HG02763 (cell line): ENCODE measurements at regions not wholly inside any gene's neighbourhood (a gene's known extent, or its start where the extent isn't known, plus 50 kb on each side); places are given as distances from the start of the nearest gene placed in this dataset.
"Not testable (repeated sequence)": the region's sequence is repeated elsewhere in the genome, so short reads cannot be mapped to it uniquely, and the experiment has no call there.

Experiments used
- ATAC-seq: cut with Tn5 transposase; IDR thresholded peaks from one replicate; pipeline ENCODE4 v1.9.1; 2021; ENCODE audit warnings: mild to moderate bottlenecking, moderate library complexity; ENCODE audit not compliant: unreplicated experiment

DNA sequence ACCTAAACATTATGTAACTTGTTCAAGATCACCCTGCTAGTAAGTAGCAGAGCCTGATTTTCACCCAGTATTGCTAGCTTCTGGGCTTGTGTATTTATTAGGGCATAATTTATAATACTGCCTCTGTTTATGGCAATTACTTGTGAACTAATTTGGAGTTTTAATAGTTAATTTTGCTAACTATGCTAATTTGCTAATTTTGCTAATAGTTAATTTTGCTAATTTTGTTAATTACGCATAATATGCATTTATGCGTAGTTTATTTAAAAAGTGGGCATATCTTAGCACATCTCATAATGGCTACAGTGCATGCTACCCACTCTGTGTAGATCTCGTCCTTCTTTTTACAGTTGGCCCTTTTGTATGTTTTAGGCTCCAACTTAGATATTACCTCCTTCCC, 898.1 kb upstream of the EPHA5 start:
- no peak for ATAC-seq

DNA sequence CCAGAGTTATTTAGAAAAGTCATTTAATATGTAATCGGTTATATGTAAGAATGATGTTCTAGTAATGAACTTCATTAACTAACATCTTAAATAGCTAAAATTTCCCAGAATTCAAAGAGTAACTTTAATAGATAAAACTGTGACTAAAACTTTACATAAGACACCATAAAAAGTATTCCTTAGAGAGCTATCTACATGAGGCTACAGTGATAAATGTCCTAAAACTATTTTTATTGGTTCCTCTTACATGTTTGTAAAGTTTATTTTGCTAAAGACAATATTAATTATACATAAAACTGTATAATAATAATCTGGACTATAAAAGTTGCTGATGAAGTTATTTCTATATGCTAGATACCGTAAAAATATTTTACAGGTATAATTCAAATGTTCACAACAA, 897.7 kb upstream of the EPHA5 start:
- ATAC-seq = no peak

DNA sequence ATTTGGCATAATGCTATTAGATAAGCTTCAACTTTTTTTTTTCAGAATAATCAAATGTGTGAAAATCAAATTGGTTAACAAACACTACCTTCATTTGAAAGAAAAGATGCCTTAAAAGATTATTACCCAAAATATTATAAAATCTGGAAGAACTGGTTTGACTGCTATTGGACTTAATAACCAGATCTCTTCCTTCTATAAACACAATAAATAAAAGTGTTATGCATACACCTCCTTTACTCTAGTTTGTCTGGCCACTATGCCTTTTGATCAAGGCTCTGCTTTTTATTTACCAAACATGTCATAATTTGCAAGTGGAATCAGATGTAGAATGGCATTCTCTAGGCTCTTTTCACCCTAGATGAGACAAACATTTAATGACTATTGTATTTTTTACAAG, 897.3 kb upstream of the EPHA5 start:
- no peak for ATAC-seq

DNA sequence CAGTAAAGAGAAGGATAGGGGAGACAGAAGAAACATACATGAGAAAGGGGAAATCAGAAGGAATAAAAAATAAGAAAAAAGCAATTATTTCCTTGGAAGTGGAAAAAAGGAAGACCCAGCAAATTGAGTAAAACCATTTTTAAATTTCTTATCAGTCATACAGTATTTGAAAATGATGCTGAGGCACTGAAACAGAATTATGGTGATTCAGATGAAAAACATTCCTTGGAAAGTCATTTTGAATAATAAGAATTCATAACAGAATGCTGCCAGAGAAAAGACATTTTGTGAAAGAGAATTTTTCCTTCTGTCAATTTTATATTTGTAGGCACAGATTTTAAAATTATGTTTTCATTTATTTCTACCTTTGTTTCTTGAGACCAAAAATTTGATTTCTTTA, 895.5 kb upstream of the EPHA5 start:
- no peak for ATAC-seq

DNA sequence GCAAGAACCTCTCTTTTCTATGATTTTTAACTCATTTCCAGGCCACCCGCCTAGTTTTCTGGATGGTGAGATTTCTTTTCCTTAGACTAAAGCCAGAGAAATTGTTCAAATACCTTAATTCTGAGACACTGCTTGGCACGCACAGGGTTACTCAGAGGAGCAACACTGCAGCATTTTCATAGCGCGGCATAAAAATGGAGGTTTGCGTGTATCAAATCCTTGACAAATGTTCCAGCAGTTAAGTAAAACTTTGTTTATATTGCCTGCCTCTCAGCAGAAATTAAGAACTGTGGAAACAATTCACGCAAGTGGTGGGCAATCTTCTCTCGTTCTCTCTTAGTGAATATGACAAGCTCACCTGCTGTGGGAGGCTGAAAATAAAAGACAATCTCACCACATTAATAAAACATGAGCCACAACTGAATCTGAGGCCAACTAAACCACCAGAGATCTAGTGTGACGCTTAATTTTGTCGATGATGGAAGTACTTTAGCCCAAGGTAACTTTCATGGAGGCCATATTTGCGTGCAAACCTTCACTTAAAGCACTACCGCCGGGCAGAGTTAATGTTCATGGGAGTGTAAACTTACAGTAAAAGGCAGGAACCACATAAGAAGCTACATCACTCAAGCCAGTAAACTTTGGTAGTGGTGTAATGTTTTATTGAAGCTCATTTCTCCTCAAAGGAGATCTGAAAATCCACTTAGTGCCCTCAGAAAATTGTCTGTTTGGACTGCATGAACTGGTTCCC, 894.8 kb upstream of the EPHA5 start:
- no peak for ATAC-seq

DNA sequence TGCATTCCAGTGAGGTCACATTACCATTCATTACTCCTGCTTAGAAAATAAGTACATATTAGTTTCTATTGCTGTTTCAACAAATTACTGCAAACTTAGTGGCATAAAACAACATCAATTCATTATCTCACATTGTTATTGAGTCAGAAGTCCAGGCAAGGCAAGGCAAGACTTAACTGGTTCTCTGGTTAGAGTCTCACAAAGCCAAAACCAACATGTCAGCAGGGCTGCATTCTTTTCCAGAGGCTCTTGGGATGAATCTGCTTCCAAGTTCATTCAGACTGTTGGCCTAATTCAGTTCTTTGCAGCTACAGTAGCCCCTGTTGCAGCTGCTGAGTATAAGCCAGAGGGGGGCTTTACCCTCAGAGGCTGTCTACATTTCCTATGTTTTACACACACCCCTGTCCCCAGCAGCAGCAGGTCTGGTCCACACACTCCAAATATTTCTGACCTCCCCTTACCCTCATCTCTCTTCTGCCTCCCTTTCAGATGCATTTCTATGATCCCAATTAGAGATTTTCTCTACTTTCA, 892.1 kb upstream of the EPHA5 start:
- ATAC-seq = no peak

DNA sequence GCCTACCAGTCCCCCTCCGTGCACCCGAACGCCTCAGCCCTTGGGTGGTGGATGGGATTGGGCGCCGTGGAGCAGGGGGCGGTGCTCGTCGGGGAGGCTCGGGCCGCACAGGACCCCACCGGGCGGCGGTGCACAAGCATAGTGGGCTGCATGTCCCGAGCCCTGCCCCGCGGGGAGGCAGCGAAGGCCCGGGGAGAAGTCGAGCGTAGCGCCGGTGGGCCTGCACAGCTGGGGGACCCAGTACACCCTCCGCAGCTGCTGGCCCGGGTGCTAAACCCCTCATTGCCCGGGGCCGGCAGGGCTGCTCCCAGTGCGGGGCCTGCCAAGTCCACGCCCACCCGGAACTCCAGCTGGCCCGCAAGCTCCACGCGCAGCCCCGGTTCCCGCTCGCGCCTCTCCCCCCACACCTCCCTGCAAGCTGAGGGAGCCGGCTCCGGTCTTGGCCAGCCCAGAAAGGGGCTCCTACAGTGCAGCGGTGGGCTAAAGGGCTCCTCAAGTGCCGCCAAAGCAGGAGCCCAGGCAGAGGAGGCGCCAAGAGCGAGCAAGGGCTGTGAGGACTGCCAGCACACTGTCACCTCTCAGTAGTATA, 891.3 kb upstream of the EPHA5 start:
- ATAC-seq = not testable (repeated sequence)

DNA sequence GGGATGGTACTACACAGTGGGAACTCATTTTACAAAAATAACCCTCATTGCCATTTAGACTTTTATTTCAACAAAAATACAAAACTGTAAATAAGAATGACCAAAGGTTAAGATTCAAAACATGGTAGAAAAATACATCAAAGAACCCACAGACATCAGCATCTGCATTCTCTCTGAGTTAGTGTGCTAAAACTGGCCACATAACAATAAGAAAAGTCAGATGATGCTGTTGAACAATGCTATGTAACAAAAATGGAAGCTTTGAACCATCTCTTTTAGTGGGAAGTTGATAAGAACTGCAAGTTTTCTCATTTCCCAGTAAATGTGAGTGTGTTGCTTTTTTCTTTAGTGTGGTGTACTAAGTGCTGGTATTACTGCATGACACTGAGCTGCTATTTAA, 888.4 kb upstream of the EPHA5 start:
- ATAC-seq = no peak

DNA sequence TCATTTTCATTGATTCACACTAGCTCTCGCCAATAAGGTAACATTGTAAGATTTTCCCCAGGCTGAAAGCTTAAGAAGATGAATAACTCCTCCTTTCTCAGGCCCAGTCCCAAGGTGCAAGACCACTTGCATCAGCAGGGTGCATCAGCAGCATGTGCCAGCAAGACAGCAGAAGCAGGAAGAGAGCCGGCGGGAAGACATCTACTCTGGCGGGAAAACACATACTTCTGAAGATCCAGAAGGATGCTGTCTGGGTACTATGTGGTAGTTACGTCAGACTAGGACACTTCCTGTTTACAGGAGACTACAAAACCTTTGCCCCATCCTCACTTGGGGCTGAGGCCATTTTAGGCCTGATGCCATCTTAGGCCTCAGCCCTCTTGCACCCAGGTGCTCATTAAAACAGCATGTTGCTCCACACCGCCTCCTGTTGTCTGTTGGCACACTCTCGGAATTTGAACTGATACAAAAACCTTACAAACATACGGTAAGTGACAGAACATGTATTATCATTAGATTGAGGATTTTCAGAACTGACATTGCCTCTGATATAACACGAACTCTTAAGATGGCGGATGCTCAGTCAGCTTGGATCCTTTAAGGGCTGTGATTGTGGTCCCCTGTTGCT, 886.5 kb upstream of the EPHA5 start:
- ATAC-seq = no peak

DNA sequence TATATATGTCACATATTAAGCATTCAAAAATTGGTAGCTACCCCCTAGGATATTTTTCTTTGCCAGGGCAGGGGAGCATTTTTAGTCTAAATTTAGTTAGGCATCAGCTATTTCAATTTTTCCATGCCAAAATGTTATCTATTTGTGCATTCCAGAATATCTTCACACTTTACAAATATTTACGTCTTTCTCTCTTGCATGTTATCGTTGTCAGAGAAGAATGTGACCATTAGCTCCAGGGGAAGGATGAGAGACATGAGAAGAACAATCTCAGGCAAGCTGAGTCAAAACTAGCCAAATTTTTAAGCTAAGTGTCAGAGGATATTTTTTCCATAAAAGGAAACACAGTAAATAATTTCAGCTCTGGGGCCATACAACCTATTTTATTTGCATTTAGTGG, 885.0 kb upstream of the EPHA5 start:
- no peak for ATAC-seq

DNA sequence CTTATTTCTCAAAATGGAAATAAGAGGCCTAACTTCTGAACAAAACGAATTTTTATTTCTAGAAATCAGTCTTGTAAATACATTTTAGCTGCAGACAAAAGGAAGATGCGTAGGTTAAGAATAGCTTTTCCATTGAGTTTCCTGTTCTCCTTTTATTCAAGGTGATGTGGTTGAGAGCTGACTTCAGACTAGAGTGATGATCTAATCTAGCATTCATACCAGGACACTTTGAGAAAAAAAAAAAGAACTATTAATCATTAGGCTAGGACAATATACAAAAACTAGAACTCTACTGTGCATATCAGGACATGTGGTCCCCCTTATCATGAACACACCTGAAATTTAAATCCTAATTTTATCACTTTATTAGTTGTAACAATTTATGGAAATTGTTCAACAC, 884.5 kb upstream of the EPHA5 start:
- ATAC-seq = no peak

DNA sequence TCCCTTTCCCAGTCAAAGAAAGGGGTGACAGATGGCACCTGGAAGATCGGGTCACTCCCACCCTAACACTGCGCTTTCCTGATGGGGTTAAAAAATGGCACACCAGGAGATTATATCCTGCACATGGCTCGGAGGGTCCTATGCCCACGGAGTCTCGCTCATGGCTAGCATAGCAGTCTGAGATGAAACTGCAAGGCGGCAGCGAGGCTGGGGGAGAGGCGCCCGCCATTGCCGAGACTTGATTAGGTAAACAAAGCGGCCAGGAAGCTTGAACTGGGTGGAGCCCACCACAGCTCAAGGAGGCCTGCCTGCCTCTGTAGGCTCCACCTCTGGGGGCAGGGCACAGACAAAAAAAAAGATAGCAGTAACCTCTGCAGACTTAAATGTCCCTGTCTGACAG, 875.0 kb upstream of the EPHA5 start:
- not testable (repeated sequence) for ATAC-seq

DNA sequence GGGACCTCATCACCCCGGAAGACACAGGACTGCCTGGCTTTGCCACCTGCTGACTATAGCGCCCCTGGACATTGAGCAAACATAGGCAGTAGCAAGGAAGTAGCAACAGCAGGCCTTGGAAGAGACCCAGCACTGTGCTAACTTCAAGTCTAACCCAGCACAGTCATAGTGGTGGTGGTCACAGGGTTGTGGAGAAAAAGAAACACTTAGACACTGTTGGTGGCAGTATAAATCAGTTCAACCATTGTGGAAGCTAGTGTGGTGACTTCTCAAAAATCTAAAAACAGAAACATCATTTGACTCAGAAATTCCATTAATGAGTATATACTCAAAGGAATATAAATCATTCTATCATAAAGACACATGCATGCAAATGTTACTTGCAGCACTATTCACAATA, 874.0 kb upstream of the EPHA5 start:
- ATAC-seq = no peak

DNA sequence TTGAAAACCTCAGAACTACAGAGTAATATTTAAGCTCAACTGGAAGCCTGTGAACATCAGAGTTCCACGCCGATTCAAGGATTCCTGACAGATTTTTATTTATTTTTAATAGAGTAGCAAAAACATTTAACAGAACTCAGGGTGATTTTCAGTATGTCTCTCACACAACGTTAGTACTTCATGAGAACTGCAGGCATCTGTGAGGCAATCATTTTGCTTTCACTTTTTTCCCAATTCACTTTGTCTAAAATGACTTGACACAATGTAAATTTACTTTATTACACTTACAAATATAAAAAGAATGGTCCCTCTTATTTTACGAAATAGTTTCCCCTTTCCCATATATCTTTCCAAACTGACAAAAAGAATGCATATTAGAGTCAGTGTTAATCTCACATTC, 869.5 kb upstream of the EPHA5 start:
- no peak for ATAC-seq

DNA sequence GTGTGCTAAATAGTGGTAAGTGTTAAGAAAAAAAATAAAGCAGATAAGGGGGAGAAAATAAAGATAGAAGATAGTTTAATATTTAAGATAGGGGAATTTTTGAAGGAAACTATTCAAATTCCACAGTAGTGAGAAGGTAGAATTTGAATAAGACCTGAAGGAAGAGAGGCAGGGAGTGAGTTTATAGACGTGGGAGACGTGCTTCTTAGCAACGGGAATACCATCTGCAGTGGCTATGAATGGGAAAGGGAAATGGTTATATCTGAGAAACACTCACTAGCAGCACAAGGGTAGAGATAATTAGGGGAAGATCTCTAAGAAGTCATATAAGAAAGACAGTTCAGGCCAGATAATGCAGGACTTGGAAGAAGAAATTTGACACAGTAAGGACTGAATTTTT, 854.5 kb upstream of the EPHA5 start:
- no peak for ATAC-seq

DNA sequence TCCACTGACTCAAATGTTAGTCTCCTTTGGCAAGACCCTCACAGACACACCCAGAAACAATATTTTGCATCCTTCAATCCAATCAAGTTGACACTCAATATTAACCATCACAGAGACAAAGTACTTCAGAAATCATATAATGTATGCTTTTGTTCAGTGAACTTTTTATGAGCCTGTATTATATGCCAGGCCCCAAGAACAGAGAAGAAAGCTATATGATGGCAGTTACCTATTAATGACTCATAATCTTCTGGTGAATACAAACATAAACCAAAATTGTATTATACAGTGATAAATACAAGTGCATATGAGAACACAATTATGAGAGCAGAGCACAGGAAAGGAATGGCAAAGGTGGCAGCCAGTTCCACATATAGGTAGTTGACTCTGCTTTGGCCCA, 852.0 kb upstream of the EPHA5 start:
- no peak for ATAC-seq

DNA sequence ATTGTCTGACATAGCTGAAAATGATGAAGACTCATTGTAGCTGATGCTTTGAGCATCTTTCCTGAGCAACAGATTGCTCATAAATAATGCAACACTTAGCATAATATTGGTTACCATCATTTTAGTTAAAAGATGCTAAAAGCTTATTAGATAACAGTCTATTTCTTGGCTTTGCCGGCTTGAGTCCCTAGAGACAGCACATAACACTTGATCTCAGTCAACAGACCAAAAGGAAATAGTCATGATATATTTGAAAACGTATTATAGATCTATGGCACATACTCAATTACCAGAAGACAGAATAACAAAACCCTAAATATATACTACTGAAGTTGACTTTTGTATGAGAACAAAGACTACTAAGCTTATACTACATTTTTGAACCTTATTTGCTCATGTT, 846.7 kb upstream of the EPHA5 start:
- no peak for ATAC-seq

DNA sequence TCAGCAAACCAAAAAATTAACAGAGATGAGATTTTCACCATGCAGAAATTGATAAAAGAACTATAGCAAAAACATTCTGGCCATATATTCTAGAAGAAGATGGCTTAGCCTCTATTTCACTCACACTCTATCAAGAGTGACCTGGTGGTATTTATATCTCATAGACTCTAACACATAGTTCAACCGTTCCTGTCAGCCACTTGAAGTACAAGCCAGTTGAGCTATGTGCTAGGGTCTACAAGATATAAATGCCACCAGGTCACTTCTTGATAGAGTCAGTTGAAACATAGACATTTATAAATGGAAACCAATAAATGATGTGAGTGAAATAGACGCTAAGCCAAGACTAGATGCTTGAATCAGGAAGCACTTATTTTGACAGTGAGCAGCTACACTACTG, 836.7 kb upstream of the EPHA5 start:
- no peak for ATAC-seq

DNA sequence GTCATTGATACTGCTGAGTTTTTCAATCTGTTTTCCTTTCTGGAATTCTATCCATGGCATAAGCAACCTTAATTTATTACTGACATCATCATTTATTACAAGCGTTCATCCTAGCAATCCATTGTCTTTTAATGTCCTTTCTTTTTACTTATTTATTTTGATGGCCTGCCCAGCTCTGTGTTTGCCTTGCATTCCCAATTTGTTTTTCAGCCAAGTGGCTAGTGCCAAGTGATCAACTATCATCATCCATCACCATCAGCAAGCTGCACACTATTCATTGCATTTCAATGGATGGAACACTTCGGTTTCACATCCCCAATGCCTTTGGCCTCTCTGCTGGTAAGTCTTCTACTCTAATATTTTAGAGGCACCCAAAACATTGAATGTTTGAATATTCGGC, 831.7 kb upstream of the EPHA5 start:
- ATAC-seq = no peak

DNA sequence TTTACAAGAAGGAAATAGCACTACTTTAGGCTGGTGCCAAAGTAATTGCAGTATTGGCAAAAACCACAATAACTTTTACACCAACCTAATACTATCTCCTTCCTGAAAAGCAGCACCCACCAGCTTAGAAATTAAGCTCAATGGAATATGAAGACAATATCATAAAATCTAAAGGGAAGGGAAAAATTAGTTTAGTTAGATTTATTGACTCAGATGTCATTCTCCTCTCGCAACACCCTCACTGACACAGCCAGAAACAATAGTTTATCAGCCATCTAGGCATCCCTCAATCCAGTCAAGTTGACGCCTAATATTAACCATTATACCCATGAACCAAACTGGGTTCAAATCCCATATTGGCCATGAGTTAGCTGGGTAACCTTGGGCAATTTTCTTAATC, 820.4 kb upstream of the EPHA5 start:
- ATAC-seq = no peak

DNA sequence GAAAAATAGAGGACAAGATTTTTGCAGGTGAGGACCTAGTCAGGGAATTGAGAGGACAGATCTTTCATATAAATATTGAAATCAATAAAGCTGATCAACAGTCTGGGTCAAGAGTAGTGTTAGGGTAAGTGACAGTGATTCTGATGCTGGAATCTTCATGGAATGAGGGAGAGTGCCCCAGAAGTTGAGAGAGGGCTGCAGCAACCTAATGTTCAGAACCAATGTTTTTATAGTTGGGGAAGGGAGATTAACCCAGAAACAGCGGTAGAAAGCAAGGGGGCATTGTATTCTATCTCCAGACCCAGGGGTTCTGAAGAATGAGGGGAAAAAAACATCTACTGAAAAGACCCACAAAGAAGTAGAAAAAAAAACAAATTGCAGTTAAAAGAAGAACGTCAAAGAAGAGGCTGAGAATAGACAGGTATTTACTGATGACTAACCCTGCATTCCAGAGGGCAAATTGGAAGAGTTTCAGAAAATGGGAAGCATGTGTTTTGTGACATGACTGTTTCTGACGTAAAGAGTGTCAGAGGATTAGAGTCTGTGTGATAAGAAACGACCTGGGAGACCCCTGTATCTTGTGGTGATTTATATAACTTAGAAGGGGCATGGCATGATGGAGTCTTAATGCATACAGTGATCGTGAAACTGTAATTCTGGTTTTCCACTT, 819.6 kb upstream of the EPHA5 start:
- ATAC-seq = no peak

DNA sequence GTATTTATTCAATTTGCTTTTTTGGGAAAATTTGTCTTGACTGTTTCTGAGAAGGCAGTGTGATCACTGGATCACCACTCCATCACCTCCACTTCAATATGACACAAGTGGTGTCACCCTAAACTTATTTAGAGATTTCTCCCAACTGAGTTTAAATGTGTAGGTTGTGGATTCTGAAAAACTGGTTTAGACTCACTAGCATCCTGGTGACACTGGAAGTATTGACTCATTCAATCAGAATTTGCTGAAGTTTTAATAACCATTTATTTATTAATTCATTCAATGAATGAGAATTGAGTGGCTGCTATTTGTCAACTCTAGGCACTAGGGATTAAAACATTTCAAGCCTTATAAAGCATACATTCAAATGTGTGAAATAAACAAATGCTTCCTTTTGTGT, 819.1 kb upstream of the EPHA5 start:
- ATAC-seq = no peak
